Transverse colon (tissue), 4 donors: ENCODE measurements at regions not wholly inside any gene's neighbourhood (a gene's known extent, or its start where the extent isn't known, plus 50 kb on each side); places are given as distances from the start of the nearest gene placed in this dataset.
"Not testable (repeated sequence)": the region's sequence is repeated elsewhere in the genome, so short reads cannot be mapped to it uniquely, and the experiment has no call there.

Experiments
- DNase-seq: peaks from one replicate; pipeline ENCODE4 v3.0.0-alpha.2; 2019
- H3K27ac ChIP-seq, 4 donors: fragments of 200-600 bp; sonication (generic); 2 replicates each; pipeline ENCODE4 v1.5.1; 2016 to 2018; ENCODE audit warnings: inconsistent platforms in 4 of 4
- H3K27me3 ChIP-seq: fragments of 200-600 bp; sonication (generic); 2 replicates; pipeline ENCODE4 v1.5.1; 2017; ENCODE audit warnings: inconsistent platforms
- H3K36me3 ChIP-seq, 4 donors: fragments of 200-600 bp; sonication (generic); 2 replicates each; pipeline ENCODE4 v1.5.1; 2017 to 2019; ENCODE audit warnings: inconsistent platforms in 4 of 4
- H3K4me1 ChIP-seq, 4 donors: fragments of 200-600 bp; sonication (generic); 2 replicates each; pipeline ENCODE4 v1.5.1; 2017 to 2020; ENCODE audit warnings: inconsistent platforms in 4 of 4
- H3K4me3 ChIP-seq, 4 donors: fragments of 200-600 bp; sonication (generic); 1 replicate in 1 of 4; 2 replicates in 3 of 4; pipeline versions ENCODE4 v1.5.1 to v1.6.1; 2017 to 2019; ENCODE audit warnings: inconsistent platforms in 4 of 4
- H3K9me3 ChIP-seq, 2 donors: fragments of 200-600 bp; sonication (generic); 2 replicates each; pipeline ENCODE4 v1.5.1; 2017 to 2019; ENCODE audit warnings: inconsistent platforms in 2 of 2
- CTCF ChIP-seq, 5 experiments: fragments of 200-600 bp in 3 of 5; fragments of 450-650 bp in 2 of 5; sonication (generic) in 3 of 5; IDR thresholded peaks; 1 replicate in 2 of 5; 2 replicates in 3 of 5; pipeline ENCODE4 v1.5.1; 2016 to 2017; ENCODE audit warnings: antibody characterized with exemption in 5 of 5, inconsistent platforms in 3 of 5, mild to moderate bottlenecking in 2 of 5, moderate library complexity in 1 of 5
- EP300 ChIP-seq: sonication (generic); formaldehyde crosslinking; IDR thresholded peaks from one replicate; pipeline ENCODE4 v1.6.1; 2017; ENCODE audit warnings: antibody characterized with exemption, low read depth
- POLR2A ChIP-seq: fragments of 450-650 bp; IDR thresholded peaks from one replicate; pipeline ENCODE4 v1.6.1; 2016; ENCODE audit warnings: antibody characterized with exemption, mild to moderate bottlenecking, moderate library complexity
- POLR2AphosphoS5 ChIP-seq, 3 donors: sonication (generic); formaldehyde crosslinking; IDR thresholded peaks; one replicate each; pipeline ENCODE4 v1.6.1; 2016; ENCODE audit warnings: antibody characterized with exemption in 3 of 3
- WGBS, 2 donors: methylation state at CpG; one replicate each; pipeline ENCODE4 v1.1.5; 2018; ENCODE audit warnings: low coverage in 1 of 2; 5-methylcytosine and 5-hydroxymethylcytosine counted together
- in situ Hi-C, 4 donors: fragments of 200-750 bp; cut with MboI; loops; one replicate each; pipeline versions ENCODE4 v1.15.0 to v1.15.1; 2017; ENCODE audit warnings: low sequenced_read_pairs in 3 of 4, low pct_ligation_motif_present in 1 of 4, low pct_unique_long_range_greater_than_20kb in 1 of 4
- intact Hi-C: fragments of 100-400 bp; cut with DNase I; formaldehyde crosslinking; loops from one replicate; pipeline ENCODE4 v1.15.1; 2023; ENCODE audit warnings: low total_unique reads

DNA sequence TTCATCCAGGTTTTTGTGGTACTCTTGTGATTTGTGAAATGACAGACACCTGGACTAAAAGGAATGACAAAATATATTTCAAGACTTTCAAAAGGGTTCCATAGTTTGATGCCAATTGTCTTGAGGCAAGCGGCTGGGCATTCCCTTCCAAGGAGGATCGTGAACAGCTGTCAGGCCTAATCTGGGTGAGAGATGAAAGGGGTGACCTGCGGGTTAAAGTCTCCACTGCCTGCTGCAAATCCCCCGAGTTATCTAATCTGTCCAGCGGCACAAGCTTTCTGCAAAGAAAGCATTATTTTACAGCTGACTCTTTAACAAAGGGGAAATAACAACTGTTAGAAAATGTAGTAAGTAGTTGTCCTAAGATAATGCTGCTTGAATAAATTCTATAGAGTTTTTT lies 128.7 kb upstream of the MB21D2 start:
- 43 to 64% methylated on average over 1 to 5 of the region's 5 CpGs for WGBS, 2 donors
- DNase-seq: no peak
- H3K27ac ChIP-seq: no peak overlapping the region
- H3K27me3 ChIP-seq: no peaks in the 10 kb centered on the region
- no peaks in the 10 kb centered on the region for H3K36me3 ChIP-seq
- no peak for TF ChIP-seq POLR2AphosphoS5 (IDR thresholded peaks at IDR 0.05)
- TF ChIP-seq POLR2A: no peak
- TF ChIP-seq CTCF (IDR thresholded peaks at IDR 0.05): no peak
- TF ChIP-seq EP300: no peak
- H3K9me3 ChIP-seq: no peaks in the 10 kb centered on the region
- intact Hi-C loops: no loop called here
- H3K4me1 ChIP-seq: no peaks in the 10 kb centered on the region
- in situ Hi-C loops: loop anchor here in 1 of 4 donors (10.0 kb wide), 1 partner anchor 232 kb away; no protein-coding TSS in a partner anchor
- H3K4me3 ChIP-seq: no peak overlapping the region

- H3K9me3 ChIP-seq, H3K27ac ChIP-seq, H3K4me1 ChIP-seq, intact Hi-C loops, H3K27me3 ChIP-seq, H3K36me3 ChIP-seq, DNase-seq, H3K4me3 ChIP-seq: not testable (repeated sequence)
- 20 to 73% methylated on average over 1 of the region's 1 CpG for WGBS, 2 donors
- in situ Hi-C loops: loop anchor here in 1 of 4 donors (10.0 kb wide), 1 partner anchor 233 kb away; no protein-coding TSS in a partner anchor
Measured at GRCh38 chr3:193047461-193047860, 129.8 kb upstream of the MB21D2 start.

- Histone ChIP-seq H3K9me3 (no peaks in the 10 kb centered on the region), H3K27ac (no peak overlapping the region), H3K4me1 (no peaks in the 10 kb centered on the region), H3K36me3 (no peaks in the 10 kb centered on the region), H3K4me3 (no peak overlapping the region), H3K27me3 (no peaks in the 10 kb centered on the region)
- 69 to 78% methylated on average over 1 of the region's 1 CpG for WGBS, 2 donors
- intact Hi-C loops (no loop called here), in situ Hi-C loops (loop anchor here in 1 of 4 donors (10.0 kb wide), 1 partner anchor 233 kb away; no protein-coding TSS in a partner anchor)
- no peak for DNase-seq
- TF ChIP-seq CTCF (IDR thresholded peaks at IDR 0.05) (no peak), POLR2AphosphoS5 (IDR thresholded peaks at IDR 0.05) (no peak), POLR2A (no peak), EP300 (no peak)
Measured at GRCh38 chr3:193048127-193048526, 130.5 kb upstream of the MB21D2 start.

DNA sequence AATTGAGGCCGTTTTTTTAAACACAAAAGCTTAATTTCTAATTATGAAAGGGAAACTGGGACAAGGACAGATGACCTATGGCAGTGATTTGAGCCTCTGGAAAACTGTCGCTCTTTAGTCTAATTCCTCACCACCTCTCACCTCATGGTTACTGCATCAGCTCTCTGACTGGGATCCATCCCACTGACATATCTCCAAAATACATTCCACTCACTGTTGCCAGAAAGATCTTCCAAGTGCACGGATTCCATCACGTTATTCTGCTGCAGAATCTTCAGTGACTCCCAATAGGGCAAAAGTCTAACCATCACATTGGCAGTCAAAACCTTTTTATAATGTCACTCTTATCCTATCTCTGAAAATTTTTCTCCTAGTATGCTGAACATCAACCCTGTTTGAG lies 132.3 kb upstream of the MB21D2 start:
- TF ChIP-seq CTCF (IDR thresholded peaks at IDR 0.05) (no peak), POLR2A (no peak), POLR2AphosphoS5 (IDR thresholded peaks at IDR 0.05) (no peak), EP300 (no peak)
- intact Hi-C loops (no loop called here), in situ Hi-C loops (loop anchor here in 1 of 4 donors (10.0 kb wide), 1 partner anchor 235 kb away; no protein-coding TSS in a partner anchor)
- Histone ChIP-seq H3K36me3 (no peaks in the 10 kb centered on the region), H3K27me3 (no peaks in the 10 kb centered on the region), H3K27ac (no peak overlapping the region), H3K4me3 (no peak overlapping the region), H3K4me1 (no peaks in the 10 kb centered on the region), H3K9me3 (no peaks in the 10 kb centered on the region)
- no peak for DNase-seq
- WGBS, 2 donors: 59 to 62% methylated on average over 2 to 4 of the region's 4 CpGs

DNA sequence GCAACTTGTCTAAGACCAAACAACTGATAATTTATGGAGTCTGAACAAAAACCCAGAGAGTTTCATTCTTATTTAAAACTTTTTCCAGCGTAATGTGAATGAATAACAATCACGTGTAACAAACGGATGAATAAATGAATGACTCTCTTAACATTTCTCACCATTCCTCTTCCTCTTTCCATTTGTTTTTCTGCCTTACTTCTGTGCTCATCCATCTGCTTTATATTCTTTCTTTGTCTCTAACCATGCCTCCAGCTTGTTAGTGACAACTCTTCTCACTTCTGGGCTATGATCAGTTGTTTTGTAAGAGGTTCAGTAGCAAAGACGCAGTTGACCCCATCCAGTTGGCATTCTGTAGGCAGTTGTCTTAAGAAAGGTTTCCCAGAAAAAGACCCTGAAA lies 133.7 kb upstream of the MB21D2 start:
- Histone ChIP-seq H3K9me3 (no peaks in the 10 kb centered on the region), H3K4me1 (no peaks in the 10 kb centered on the region), H3K27ac (no peak overlapping the region), H3K4me3 (no peak overlapping the region), H3K36me3 (no peaks in the 10 kb centered on the region), H3K27me3 (no peaks in the 10 kb centered on the region)
- DNase-seq: no peak
- intact Hi-C loops: no loop called here
- 89 to 91% methylated on average over 4 of the region's 4 CpGs for WGBS, 2 donors
- in situ Hi-C loops: no loop called here
- TF ChIP-seq EP300 (no peak), CTCF (IDR thresholded peaks at IDR 0.05) (no peak), POLR2AphosphoS5 (IDR thresholded peaks at IDR 0.05) (no peak), POLR2A (no peak)
